Neural cell (in vitro differentiated cells): ENCODE measurements at regions not wholly inside any gene's neighbourhood (a gene's known extent, or its start where the extent isn't known, plus 50 kb on each side); places are given as distances from the start of the nearest gene placed in this dataset.

Source experiments
- H2AFZ ChIP-seq: fragments of 200-600, 300-800 bp; sonication (generic), shearing (Covaris generic); 2 replicates; pipeline ENCODE4 v1.6.0; 2014; ENCODE audit warnings: low read depth, mild to moderate bottlenecking, antibody characterized with exemption, low read length, moderate library complexity
- H3F3A ChIP-seq: fragments of 200-600 bp; shearing (Covaris generic); 2 replicates; pipeline ENCODE4 v1.6.1; 2016; ENCODE audit warnings: mild to moderate bottlenecking, moderate library complexity, mixed read lengths, antibody characterized with exemption, low read length; ENCODE audit not compliant: insufficient read depth, poor library complexity, severe bottlenecking
- H3K27ac ChIP-seq: fragments of 200-600, 300-800 bp; sonication (generic), shearing (Covaris generic); 2 replicates; pipeline ENCODE4 v1.5.1; 2014; ENCODE audit warnings: mild to moderate bottlenecking, low read length, moderate library complexity
- H3K27me3 ChIP-seq: fragments of 300-800, 200-600 bp; sonication (generic), shearing (Covaris generic); 2 replicates; pipeline ENCODE4 v1.6.0; 2014; ENCODE audit warnings: mild to moderate bottlenecking, low read depth, low read length, moderate library complexity; ENCODE audit not compliant: insufficient read depth
- H3K36me3 ChIP-seq: fragments of 300-800, 200-600 bp; sonication (generic), shearing (Covaris generic); 2 replicates; pipeline ENCODE4 v1.5.1; 2014; ENCODE audit warnings: mild to moderate bottlenecking, antibody characterized with exemption, low read length, moderate library complexity; ENCODE audit not compliant: insufficient read depth
- H3K4me2 ChIP-seq: fragments of 300-800, 200-600 bp; sonication (generic), shearing (Covaris generic); 2 replicates; pipeline ENCODE4 v1.6.0; 2014; ENCODE audit warnings: mild to moderate bottlenecking, low read length
- H3K4me3 ChIP-seq: fragments of 300-800, 200-600 bp; sonication (generic), shearing (Covaris generic); 2 replicates; pipeline ENCODE4 v1.5.1; 2014; ENCODE audit warnings: mild to moderate bottlenecking, low read length, moderate library complexity
- H3K79me2 ChIP-seq: fragments of 200-600 bp; shearing (Covaris generic); replicated peaks from 2 replicates; pipeline ENCODE4 v1.6.0; 2014; ENCODE audit warnings: mild to moderate bottlenecking, low read length, moderate library complexity; ENCODE audit not compliant: insufficient read depth
- H3K9ac ChIP-seq: fragments of 300-800, 200-600 bp; sonication (generic), shearing (Covaris generic); 2 replicates; pipeline ENCODE4 v1.6.1; 2016; ENCODE audit warnings: mild to moderate bottlenecking, low read length, mixed read lengths
- H3K9me2 ChIP-seq: fragments of 200-600 bp; shearing (Covaris generic); 2 replicates; pipeline ENCODE4 v1.6.1; 2016; ENCODE audit warnings: mild to moderate bottlenecking, low read length, mixed read lengths; ENCODE audit not compliant: insufficient read depth
- H3K9me3 ChIP-seq: fragments of 200-600, 300-800 bp; sonication (generic), shearing (Covaris generic); 2 replicates; pipeline ENCODE4 v1.6.1; 2016; ENCODE audit warnings: mild to moderate bottlenecking, mixed run types, low read length, moderate library complexity, mixed read lengths
- H4K20me1 ChIP-seq: fragments of 200-600 bp; shearing (Covaris generic); 2 replicates; pipeline ENCODE4 v1.6.1; 2016; ENCODE audit warnings: mild to moderate bottlenecking, mixed run types; ENCODE audit not compliant: insufficient read depth
- EP300 ChIP-seq: fragments of 450-650 bp; conservative IDR thresholded peaks from 2 replicates; pipeline ENCODE4 v1.6.1; 2014; ENCODE audit warnings: antibody characterized with exemption, mild to moderate bottlenecking, moderate library complexity; ENCODE audit not compliant: poor library complexity, severe bottlenecking
- EZH2 ChIP-seq: fragments of 200-600, 300-800 bp; shearing (Covaris generic), sonication (generic); IDR thresholded peaks from 2 replicates; pipeline ENCODE4 v1.6.1; 2014; ENCODE audit warnings: antibody characterized with exemption, low read length, borderline replicate concordance, mild to moderate bottlenecking; ENCODE audit not compliant: insufficient read depth, poor library complexity, severe bottlenecking
- MXI1 ChIP-seq: fragments of 450-650 bp; conservative IDR thresholded peaks from 2 replicates; pipeline ENCODE4 v1.6.1; 2014; ENCODE audit warnings: antibody characterized with exemption, mild to moderate bottlenecking; ENCODE audit not compliant: poor library complexity, severe bottlenecking
- POLR2AphosphoS5 ChIP-seq: IDR thresholded peaks from 2 replicates; pipeline ENCODE4 v1.6.1; 2012
- RAD21 ChIP-seq: fragments of 450-650 bp; conservative IDR thresholded peaks from 2 replicates; pipeline ENCODE4 v1.6.1; 2014; ENCODE audit warnings: antibody characterized with exemption, mild to moderate bottlenecking, moderate library complexity
- SMC3 ChIP-seq: fragments of 450-650 bp; conservative IDR thresholded peaks from 2 replicates; pipeline ENCODE4 v1.6.1; 2014; ENCODE audit warnings: antibody characterized with exemption, mild to moderate bottlenecking, moderate library complexity; ENCODE audit not compliant: poor library complexity
- TAF1 ChIP-seq: IDR thresholded peaks from 2 replicates; pipeline ENCODE4 v1.6.1; 2012; ENCODE audit warnings: low read depth
- TF ChIP-seq, protein P1 (sequence below): IDR thresholded peaks from 2 replicates; pipeline ENCODE4 v1.6.1; 2012; ENCODE audit warnings: borderline replicate concordance
- TF ChIP-seq, protein P2 (sequence below): fragments of 450-650 bp; IDR thresholded peaks from 2 replicates; pipeline ENCODE4 v1.5.1; 2014; ENCODE audit warnings: antibody characterized with exemption, mild to moderate bottlenecking, moderate library complexity; ENCODE audit not compliant: poor library complexity, severe bottlenecking

DNA sequence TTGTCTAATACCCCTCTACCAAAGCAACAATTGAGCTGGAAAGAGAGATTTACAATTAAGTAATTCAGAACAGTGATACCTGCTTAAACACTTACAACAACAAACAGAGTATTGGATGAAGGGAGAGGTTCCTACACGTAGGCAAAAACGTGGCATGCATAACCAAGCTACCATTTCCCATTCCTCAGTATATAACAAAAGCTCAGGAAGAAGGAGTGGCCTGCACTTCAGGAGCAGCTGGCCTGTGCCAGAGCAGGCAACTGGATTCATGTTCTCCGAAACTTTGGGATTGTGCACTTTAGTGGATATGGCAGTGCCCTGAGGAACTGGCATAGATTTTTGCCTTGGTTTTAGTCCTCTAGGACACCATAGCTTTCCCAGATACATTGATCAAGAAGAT is 630.2 kb upstream of the PCDH9 start:
- H3K9me3 ChIP-seq = no peaks in the 10 kb centered on the region
- no peaks in the 10 kb centered on the region for H3K79me2 ChIP-seq
- H3K27me3 ChIP-seq = no peaks in the 10 kb centered on the region
- H3K36me3 ChIP-seq = no peaks in the 10 kb centered on the region
- H3K27ac ChIP-seq = no peak overlapping the region
- TF ChIP-seq EP300 = no peak
- TF ChIP-seq RAD21 = no peak
- no peak for TF ChIP-seq TAF1
- TF ChIP-seq MXI1 = no peak
- TF ChIP-seq, protein P1, sequence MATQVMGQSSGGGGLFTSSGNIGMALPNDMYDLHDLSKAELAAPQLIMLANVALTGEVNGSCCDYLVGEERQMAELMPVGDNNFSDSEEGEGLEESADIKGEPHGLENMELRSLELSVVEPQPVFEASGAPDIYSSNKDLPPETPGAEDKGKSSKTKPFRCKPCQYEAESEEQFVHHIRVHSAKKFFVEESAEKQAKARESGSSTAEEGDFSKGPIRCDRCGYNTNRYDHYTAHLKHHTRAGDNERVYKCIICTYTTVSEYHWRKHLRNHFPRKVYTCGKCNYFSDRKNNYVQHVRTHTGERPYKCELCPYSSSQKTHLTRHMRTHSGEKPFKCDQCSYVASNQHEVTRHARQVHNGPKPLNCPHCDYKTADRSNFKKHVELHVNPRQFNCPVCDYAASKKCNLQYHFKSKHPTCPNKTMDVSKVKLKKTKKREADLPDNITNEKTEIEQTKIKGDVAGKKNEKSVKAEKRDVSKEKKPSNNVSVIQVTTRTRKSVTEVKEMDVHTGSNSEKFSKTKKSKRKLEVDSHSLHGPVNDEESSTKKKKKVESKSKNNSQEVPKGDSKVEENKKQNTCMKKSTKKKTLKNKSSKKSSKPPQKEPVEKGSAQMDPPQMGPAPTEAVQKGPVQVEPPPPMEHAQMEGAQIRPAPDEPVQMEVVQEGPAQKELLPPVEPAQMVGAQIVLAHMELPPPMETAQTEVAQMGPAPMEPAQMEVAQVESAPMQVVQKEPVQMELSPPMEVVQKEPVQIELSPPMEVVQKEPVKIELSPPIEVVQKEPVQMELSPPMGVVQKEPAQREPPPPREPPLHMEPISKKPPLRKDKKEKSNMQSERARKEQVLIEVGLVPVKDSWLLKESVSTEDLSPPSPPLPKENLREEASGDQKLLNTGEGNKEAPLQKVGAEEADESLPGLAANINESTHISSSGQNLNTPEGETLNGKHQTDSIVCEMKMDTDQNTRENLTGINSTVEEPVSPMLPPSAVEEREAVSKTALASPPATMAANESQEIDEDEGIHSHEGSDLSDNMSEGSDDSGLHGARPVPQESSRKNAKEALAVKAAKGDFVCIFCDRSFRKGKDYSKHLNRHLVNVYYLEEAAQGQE = no peak
- TF ChIP-seq POLR2AphosphoS5 = no peak
- TF ChIP-seq, protein P2, sequence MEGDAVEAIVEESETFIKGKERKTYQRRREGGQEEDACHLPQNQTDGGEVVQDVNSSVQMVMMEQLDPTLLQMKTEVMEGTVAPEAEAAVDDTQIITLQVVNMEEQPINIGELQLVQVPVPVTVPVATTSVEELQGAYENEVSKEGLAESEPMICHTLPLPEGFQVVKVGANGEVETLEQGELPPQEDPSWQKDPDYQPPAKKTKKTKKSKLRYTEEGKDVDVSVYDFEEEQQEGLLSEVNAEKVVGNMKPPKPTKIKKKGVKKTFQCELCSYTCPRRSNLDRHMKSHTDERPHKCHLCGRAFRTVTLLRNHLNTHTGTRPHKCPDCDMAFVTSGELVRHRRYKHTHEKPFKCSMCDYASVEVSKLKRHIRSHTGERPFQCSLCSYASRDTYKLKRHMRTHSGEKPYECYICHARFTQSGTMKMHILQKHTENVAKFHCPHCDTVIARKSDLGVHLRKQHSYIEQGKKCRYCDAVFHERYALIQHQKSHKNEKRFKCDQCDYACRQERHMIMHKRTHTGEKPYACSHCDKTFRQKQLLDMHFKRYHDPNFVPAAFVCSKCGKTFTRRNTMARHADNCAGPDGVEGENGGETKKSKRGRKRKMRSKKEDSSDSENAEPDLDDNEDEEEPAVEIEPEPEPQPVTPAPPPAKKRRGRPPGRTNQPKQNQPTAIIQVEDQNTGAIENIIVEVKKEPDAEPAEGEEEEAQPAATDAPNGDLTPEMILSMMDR = no peak
- TF ChIP-seq EZH2 = no peak
- no peak for TF ChIP-seq SMC3
- H3K9ac ChIP-seq = no peak overlapping the region
- no peaks in the 10 kb centered on the region for H3F3A ChIP-seq
- no peak overlapping the region for H2AFZ ChIP-seq
- H3K4me3 ChIP-seq = no peak overlapping the region
- H3K9me2 ChIP-seq = no peaks in the 10 kb centered on the region
- no peaks in the 10 kb centered on the region for H4K20me1 ChIP-seq
- H3K4me2 ChIP-seq = no peak overlapping the region

DNA sequence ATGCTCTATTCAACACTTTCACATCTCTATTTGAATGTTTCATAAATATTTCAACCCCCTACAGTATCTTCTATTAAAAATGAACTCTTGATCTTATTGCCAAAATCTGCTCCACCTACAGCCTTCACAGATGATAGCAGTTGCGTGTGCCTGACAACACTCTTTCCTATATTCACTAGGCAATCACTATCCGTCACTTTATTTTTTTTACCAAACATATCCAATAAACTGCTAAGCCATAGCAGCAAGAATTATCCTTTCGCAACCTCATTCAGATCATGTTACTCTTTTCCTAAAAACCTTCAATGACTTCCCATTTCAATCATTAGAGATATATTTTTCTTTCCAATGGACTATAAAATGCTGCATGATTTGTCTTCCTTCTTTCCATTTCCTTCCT is 629.8 kb upstream of the PCDH9 start:
- no peak overlapping the region for H3K27ac ChIP-seq
- no peaks in the 10 kb centered on the region for H3K9me2 ChIP-seq
- no peaks in the 10 kb centered on the region for H3F3A ChIP-seq
- H3K4me3 ChIP-seq = no peak overlapping the region
- no peaks in the 10 kb centered on the region for H3K9me3 ChIP-seq
- H3K36me3 ChIP-seq = no peaks in the 10 kb centered on the region
- TF ChIP-seq SMC3 (no peak), TAF1 (no peak), EZH2 (no peak), MXI1 (no peak), EP300 (no peak), POLR2AphosphoS5 (no peak), RAD21 (no peak)
- TF ChIP-seq, protein P2 = no peak
- TF ChIP-seq, protein P1 = no peak
- H2AFZ ChIP-seq = no peak overlapping the region
- H3K27me3 ChIP-seq = no peaks in the 10 kb centered on the region
- H3K9ac ChIP-seq = no peak overlapping the region
- H3K79me2 ChIP-seq = no peaks in the 10 kb centered on the region
- H3K4me2 ChIP-seq = no peak overlapping the region
- no peaks in the 10 kb centered on the region for H4K20me1 ChIP-seq
